Activated CD8-positive, alpha-beta memory T cell treated with anti-CD3 and anti-CD28 coated beads, Interleukin-2, amount 50 U/mL, for 24 hours (primary cell): ENCODE measurements at regions not wholly inside any gene's neighbourhood (a gene's known extent, or its start where the extent isn't known, plus 50 kb on each side); places are given as distances from the start of the nearest gene placed in this dataset.
"Not testable (repeated sequence)": the region's sequence is repeated elsewhere in the genome, so short reads cannot be mapped to it uniquely, and the experiment has no call there.

Experiments used
- DNase-seq: peaks from one replicate; pipeline ENCODE4 v3.0.0-alpha.2; 2020; ENCODE audit errors: extremely low read depth

DNA sequence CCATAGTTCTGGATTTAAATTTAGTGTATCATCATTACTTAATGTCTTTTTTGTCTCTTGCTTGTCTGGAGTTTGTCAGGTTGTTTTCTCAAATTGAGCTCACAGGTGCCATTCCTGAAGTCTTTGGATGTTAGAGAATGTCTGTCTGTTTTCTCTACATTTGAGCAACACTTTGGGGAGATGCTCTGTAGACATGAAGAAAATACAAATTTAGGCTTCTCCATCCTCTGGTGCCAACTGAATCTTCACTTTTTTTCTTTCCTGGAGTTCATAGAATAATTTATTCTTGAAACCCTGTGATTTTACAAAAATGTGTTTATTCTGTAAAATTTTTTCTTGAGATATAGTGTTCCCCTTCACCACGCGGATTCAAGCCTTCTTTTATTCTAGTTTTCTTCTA lies 256.4 kb upstream of the HDAC4 start:
- no peak for DNase-seq

DNA sequence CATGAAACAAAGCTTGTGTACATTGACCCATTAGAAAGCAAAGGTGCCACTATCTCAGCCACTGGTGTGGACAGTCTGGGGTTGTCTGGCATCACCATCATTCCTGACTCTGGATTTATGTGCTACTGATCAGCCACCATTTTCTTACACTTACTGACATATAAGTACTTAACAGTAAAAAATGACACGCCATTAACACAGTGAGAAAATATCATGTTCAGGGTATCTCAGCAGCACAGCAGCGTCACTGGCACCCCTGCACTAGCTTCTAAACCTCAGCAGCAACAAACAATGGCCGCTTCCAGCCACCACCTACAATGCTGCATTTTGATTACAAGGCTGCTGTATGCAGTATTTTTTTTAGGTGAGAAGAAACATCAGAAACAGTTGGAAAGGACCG lies 253.4 kb upstream of the HDAC4 start:
- DNase-seq = no peak

DNA sequence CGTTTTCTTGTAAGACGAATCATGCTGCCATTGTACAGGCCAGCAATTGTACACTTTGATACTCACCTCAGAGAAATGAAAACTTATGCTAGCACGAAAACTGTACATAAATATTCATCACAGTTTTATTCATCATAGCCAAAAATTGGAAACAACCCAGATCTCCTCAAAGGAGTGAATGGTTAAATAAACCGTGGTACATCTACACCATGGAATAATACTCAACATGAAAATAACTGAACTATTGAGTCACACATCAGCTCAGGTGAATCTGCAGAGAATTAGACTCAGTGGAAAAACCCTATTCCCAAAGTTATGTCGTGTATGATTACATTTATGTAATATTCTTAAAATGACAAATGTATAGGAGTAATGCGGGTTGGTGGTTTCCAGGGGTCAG lies 251.0 kb upstream of the HDAC4 start:
- no peak for DNase-seq

GRCh38 chr2:239650674-239651073 lies 249.9 kb upstream of the HDAC4 start:
- DNase-seq = no peak

DNA sequence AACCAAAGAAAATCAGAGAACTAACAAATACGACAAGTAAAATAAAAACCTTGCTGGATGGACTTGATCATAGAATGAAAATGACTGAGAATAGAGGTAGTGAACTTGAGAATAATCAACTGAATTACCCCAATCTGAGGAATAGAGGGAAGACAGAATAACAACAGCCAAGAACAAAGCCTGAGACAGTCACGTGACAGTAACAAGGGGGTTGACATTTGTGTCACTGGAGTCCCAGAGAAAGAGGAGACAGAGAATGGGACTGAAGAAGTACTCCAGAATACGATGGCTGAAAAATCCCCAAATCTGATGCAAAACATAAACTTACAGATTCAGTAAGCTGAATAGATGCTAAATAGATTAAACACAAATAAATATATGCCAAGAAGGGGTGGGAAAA lies 248.5 kb upstream of the HDAC4 start:
- no peak for DNase-seq

GRCh38 chr2:239648607-239649006 lies 247.8 kb upstream of the HDAC4 start:
- DNase-seq = no peak

DNA sequence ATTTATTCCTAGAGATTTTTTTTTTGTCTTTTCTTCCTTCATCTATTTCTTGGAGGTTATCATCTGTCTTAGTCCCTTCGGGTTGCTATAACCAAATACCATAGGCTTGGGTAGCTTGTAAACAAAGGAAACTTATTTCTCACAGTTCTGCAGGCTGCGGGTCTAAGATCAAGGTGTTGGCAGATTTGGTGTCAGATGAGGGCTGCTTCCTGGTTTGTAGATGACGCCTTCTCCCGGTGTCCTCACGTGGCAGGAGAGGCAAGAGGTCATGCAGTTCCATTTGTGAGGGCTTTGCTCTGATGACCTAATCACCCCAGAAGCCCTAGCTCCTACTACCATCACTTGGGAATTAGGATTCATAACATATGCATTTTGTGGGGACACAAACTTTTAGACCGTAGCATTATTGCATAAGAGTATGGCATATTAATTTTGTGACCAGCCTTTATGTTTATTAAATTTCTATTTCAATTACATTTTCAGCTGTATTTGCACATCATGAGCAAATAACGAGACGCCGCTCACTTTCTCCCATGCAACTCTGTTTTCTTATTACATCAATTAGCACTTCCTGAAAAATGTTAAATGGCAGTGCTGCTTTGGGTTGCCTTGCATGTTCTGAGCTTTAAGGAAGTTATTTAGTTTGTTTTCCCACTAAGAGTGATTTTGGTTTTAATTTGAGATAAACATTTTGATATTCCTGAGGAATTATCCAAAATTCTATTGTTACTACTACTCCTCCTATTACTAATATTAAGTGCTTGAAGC lies 246.4 kb upstream of the HDAC4 start:
- DNase-seq = no peak

- no peak for DNase-seq
Measured at GRCh38 chr2:239646184-239646583, 245.4 kb upstream of the HDAC4 start.

GRCh38 chr2:239644594-239644993 lies 243.8 kb upstream of the HDAC4 start:
- not testable (repeated sequence) for DNase-seq

DNA sequence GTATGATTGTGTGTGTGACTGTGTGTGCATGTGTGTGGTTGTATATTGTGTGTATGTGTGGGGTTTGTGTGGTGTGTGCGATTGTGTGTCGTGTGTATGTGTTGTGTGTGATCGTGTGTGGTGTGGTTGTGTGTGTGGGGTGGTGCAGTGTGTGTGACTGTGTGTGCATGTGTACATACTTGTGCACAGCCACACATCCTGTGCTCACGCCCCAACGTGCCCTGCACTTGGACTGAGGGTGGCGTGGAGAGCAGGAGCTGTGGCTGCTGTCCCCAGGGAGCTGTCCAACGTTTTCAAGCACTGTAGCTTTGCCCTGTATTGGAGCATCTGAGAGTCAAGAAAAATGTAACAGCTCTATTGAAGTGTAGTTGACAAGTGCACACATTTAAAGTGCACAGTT lies 243.2 kb upstream of the HDAC4 start:
- DNase-seq = no peak

GRCh38 chr2:239642406-239643004 lies 241.7 kb upstream of the HDAC4 start:
- DNase-seq = no peak

DNA sequence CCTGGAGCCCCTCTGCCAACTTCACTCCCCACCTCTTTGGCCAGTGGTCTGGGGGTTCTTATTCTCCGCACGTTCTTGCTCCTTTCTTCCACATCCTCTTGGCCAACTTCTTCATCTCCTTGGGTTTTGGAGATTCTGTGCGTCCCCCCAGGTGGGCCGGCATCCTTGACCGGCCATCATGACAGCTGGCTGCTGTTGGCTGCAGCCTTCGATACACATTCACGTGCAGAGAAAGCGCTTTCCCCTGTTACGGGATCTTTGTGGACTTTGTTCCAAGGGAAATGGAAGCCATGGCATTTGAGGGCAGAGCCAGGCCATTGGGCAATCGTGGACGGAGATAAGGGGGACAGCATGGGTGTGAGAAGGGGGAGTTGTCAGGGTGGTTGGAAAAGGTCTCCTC lies 241.1 kb upstream of the HDAC4 start:
- DNase-seq = not testable (repeated sequence)

- DNase-seq = no peak
Measured at GRCh38 chr2:239640676-239641578, 240.1 kb upstream of the HDAC4 start.

- DNase-seq = no peak
Measured at GRCh38 chr2:239640210-239640609, 239.4 kb upstream of the HDAC4 start.

GRCh38 chr2:239639421-239640185 lies 238.8 kb upstream of the HDAC4 start:
- no peak for DNase-seq

GRCh38 chr2:239638376-239638775 lies 237.6 kb upstream of the HDAC4 start:
- DNase-seq = no peak

GRCh38 chr2:239636808-239637207 lies 236.0 kb upstream of the HDAC4 start:
- no peak for DNase-seq

DNA sequence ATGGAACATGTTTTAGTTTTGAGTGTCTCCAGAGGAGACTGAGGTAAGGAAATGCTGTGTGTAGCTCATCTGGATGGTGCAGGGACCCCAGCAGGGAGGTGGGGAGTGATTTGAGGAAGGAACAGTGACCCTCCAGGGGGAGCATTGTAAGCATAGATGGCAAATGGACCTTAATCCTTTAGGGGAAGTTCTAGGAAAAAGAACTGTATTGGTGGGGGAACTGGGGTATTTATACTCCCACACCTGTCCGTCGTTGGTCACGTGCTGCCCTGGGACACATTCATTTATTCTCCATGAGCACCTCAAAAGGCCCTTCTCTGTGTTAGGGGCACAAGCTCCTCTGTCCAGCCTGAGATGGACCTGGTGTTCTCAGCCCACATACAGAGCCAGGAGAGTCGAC lies 233.9 kb upstream of the HDAC4 start:
- no peak for DNase-seq

DNA sequence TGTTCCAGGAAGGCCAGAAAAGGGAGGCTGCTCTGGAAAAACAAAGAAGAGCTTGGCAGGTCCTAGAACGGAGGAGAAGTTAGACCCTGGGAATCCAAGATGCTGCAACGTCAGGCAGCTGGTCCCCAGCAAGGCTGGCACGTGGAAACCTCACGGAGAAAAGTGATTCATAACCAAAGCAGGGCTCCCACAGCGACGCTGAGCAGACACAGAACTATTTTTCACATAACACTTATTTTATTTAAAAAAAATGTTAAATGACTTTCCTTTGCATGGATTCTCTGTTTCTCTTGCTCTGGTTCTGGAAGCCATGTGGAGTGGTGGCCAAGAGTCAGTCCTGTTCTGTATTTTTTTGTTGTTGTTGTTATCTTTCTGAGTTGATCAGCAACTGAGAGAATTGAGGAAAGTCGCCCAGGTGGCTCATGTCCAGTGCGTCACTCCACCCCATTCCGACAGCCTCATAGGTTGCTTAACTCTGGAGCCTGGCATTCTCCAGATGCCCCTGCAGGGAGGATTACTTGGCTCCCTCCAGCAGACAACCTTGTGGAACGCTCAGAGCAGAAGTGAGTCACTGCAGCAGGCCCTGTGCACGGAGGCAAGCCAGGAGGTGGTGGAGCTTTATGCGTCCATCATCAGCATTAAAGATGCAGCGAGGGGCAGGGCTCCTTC lies 229.9 kb upstream of the HDAC4 start:
- no peak for DNase-seq

GRCh38 chr2:239629926-239630617 lies 229.3 kb upstream of the HDAC4 start:
- DNase-seq = no peak
